ENCODE measurements at regions not wholly inside any gene's neighbourhood (a gene's known extent, or its start where the extent isn't known, plus 50 kb on each side); places are given as distances from the start of the nearest gene placed in this dataset.

DNA sequence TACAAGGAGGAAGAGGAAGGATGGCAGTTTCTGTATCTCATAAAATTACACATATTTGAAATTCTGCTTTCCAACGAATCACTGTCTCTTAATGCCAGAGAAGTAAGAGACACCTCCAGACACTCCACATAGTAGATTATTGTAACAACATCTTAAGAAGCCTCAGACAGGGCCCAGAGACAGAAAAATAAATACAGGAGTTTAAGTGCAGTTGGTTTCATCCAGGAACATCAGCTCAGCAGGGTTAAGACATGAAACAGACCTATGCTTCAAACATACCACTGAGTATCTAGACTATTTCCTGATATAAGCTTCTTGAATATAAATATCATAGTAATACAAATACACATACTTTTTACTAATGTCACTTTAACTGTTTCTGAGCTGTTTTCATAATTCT, 290.3 kb downstream of the ADAMTS20 start:
- no peak for TF ChIP-seq CTCF (conservative IDR thresholded peaks at IDR 0.05; ENCODE audit: low read depth, low read length)
- no peak for DNase-seq (ENCODE audit: low read depth)
- no peak overlapping the region for H3K4me3 ChIP-seq (ENCODE audit: low read depth, low read length)

- TF ChIP-seq CTCF (conservative IDR thresholded peaks at IDR 0.05; ENCODE audit: low read depth, low read length) = no peak
- no peak overlapping the region for H3K4me3 ChIP-seq (ENCODE audit: low read depth, low read length)
- no peak for DNase-seq (ENCODE audit: low read depth)
Measured at GRCh38 chr12:43255522-43256111, 296.4 kb downstream of the ADAMTS20 start.

GRCh38 chr12:43252585-43252984, 299.4 kb downstream of the ADAMTS20 start:
- no peak for DNase-seq (ENCODE audit: low read depth)
- H3K4me3 ChIP-seq (ENCODE audit: low read depth, low read length) = no peak overlapping the region
- TF ChIP-seq CTCF (conservative IDR thresholded peaks at IDR 0.05; ENCODE audit: low read depth, low read length) = no peak

GRCh38 chr12:43245947-43246346, 306.1 kb downstream of the ADAMTS20 start:
- H3K4me3 ChIP-seq (ENCODE audit: low read depth, low read length) = no peak overlapping the region
- TF ChIP-seq CTCF (conservative IDR thresholded peaks at IDR 0.05; ENCODE audit: low read depth, low read length) = no peak
- no peak for DNase-seq (ENCODE audit: low read depth)

DNA sequence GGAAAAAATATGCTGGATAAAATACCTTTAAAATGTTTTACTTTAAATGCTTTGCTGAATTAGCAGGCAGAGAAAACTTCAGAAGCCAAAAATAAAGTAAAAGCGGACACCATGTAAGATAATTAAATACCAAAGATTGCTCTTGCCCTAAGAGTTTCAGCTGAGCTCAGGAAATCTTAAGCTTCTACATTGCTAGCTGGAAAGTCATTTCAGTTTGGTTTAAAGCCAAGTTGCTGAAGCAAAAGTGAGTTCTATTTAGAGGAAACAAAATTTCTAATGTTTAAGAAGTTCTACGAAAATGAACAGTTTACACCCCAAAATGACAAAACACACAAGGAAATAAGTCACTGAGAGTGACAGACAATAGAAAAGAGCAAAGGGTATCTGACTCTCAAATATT, 310.0 kb downstream of the ADAMTS20 start:
- TF ChIP-seq CTCF (conservative IDR thresholded peaks at IDR 0.05; ENCODE audit: low read depth, low read length) = no peak
- DNase-seq (ENCODE audit: low read depth) = no peak
- no peak overlapping the region for H3K4me3 ChIP-seq (ENCODE audit: low read depth, low read length)

DNA sequence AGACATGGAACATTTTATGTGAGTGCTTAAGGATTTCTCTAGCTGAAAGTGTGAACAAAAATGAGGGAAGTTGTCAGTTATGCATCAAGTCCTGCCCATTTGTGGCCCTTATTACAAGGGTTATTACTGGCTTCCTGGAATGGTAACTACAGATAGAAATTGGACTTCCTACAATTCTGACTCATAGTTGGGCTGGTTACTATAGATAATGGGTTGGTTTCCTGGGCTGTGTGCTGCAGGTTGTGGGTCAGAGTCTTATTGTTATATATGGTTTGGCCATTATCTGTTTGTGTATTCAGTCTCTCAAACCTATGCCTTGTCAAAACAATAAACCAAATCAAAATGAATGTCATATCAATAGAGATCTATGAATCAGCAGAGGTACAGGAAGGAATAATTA, 313.7 kb downstream of the ADAMTS20 start:
- TF ChIP-seq CTCF (conservative IDR thresholded peaks at IDR 0.05; ENCODE audit: low read depth, low read length) = no peak
- DNase-seq (ENCODE audit: low read depth) = no peak
- H3K4me3 ChIP-seq (ENCODE audit: low read depth, low read length) = no peak overlapping the region

DNA sequence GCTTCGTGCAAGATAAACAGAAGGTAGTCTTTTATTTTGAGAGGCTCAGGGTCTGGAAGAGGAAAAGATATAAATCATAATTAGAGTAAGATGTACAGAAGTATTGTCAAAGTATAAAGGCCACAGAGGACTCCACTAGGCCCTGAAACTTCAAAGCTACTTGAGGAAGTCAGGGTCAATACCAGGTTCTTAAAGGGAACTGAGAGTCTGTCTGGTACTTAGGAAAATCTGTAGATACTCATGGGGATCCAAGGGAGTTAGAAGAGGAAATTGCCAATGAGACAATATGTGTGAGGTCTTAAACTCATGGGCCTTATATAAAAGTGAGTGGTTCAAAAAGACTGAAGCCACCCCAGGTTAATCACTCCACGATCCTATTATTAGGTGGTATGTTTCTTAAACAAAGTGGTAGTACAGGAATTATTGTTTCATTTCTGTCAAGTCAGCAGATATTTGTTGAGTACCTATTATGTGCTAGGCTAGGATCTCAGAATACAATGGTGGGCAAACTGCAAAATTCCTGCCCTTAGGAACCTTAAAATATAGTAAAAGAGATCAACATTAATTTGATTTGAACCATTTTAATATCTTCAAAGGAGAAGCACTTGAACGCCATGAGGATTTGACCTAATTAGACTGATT, 314.6 kb downstream of the ADAMTS20 start:
- no peak overlapping the region for H3K4me3 ChIP-seq (ENCODE audit: low read depth, low read length)
- no peak for DNase-seq (ENCODE audit: low read depth)
- TF ChIP-seq CTCF (conservative IDR thresholded peaks at IDR 0.05; ENCODE audit: low read depth, low read length) = no peak
